ENCODE measurements at regions not wholly inside any gene's neighbourhood (a gene's known extent, or its start where the extent isn't known, plus 50 kb on each side); places are given as distances from the start of the nearest gene placed in this dataset.

GRCh38 chr12:94055528-94055927 is 92.8 kb upstream of the PLXNC1 start:
- Histone ChIP-seq H3K4me2 (ENCODE audit: low read length) (no peak overlapping the region), H3K9ac (ENCODE audit: low read length) (no peak overlapping the region), H3K79me2 (ENCODE audit: insufficient read depth, low read length) (no peaks in the 10 kb centered on the region), H3K9me3 (ENCODE audit: control insufficient read depth in 1 of 2, insufficient read depth in 1 of 2, low read depth in 1 of 2, low read length in 2 of 2) (no peaks in the 10 kb centered on the region), H3K9me2 (ENCODE audit: insufficient read depth) (no peaks in the 10 kb centered on the region), H2AFZ (ENCODE audit: low read depth, low read length, poor library complexity, severe bottlenecking) (no peak overlapping the region), H3K36me3 (ENCODE audit: control insufficient read depth in 1 of 2, insufficient read depth in 2 of 2, low read length in 2 of 2) (no peaks in the 10 kb centered on the region), H3K4me3 (replicated peaks in 1 of 2; ENCODE audit: low read depth in 1 of 2, low read length in 2 of 2) (no peak overlapping the region), H4K20me1 (ENCODE audit: insufficient read depth) (no peaks in the 10 kb centered on the region), H3K27ac (ENCODE audit: low read depth, low read length) (no peak overlapping the region), H3K4me1 (ENCODE audit: control insufficient read depth in 1 of 2, insufficient read depth in 2 of 2, low read length in 2 of 2) (no peaks in the 10 kb centered on the region), H3K27me3 (ENCODE audit: insufficient read depth, low read length) (no peaks in the 10 kb centered on the region)
- RAD21 ChIA-PET (ENCODE audit: low non-redundant PET in 1 of 2, low total read pairs in 2 of 2, uncharacterized antibody in 2 of 2, unreplicated experiment in 2 of 2) = no interaction called here
- TF ChIP-seq EGR1 (IDR thresholded peaks at IDR 0.05; ENCODE audit: low read depth) = no peak
- TF ChIP-seq SIN3A (IDR thresholded peaks at IDR 0.05; ENCODE audit: low read depth) = no peak
- no peak for TF ChIP-seq MAX (IDR thresholded peaks at IDR 0.05)
- TF ChIP-seq SP1 (IDR thresholded peaks at IDR 0.05; ENCODE audit: low read depth) = no peak
- TF ChIP-seq POLR2AphosphoS5 (IDR thresholded peaks at IDR 0.05; ENCODE audit: low read depth, low read length) = no peak
- TF ChIP-seq YY1 (IDR thresholded peaks at IDR 0.05; ENCODE audit: extremely low read depth, insufficient replicate concordance, low read depth, low read length) = no peak
- no peak for TF ChIP-seq SRF (IDR thresholded peaks at IDR 0.05; ENCODE audit: low read depth)
- no peak for TF ChIP-seq ZFX (IDR thresholded peaks at IDR 0.05)
- ATAC-seq = no peak
- no TSS peak for BruUV-seq (replicated peaks)
- DNase-seq (ENCODE audit: low read depth, low spot score) = no peak
- POLR2A ChIA-PET = no interaction called here
- CTCF ChIA-PET = no interaction called here
- intact Hi-C loops (cut with micrococcal nuclease) = no loop called here

- Histone ChIP-seq H3K27ac (ENCODE audit: low read depth, low read length) (no peak overlapping the region), H2AFZ (ENCODE audit: low read depth, low read length, poor library complexity, severe bottlenecking) (no peak overlapping the region), H4K20me1 (ENCODE audit: insufficient read depth) (no peaks in the 10 kb centered on the region), H3K9ac (ENCODE audit: low read length) (no peak overlapping the region), H3K36me3 (ENCODE audit: control insufficient read depth in 1 of 2, insufficient read depth in 2 of 2, low read length in 2 of 2) (no peaks in the 10 kb centered on the region), H3K4me3 (replicated peaks in 1 of 2; ENCODE audit: low read depth in 1 of 2, low read length in 2 of 2) (no peak overlapping the region), H3K9me3 (ENCODE audit: control insufficient read depth in 1 of 2, insufficient read depth in 1 of 2, low read depth in 1 of 2, low read length in 2 of 2) (no peaks in the 10 kb centered on the region), H3K27me3 (ENCODE audit: insufficient read depth, low read length) (no peaks in the 10 kb centered on the region), H3K4me2 (ENCODE audit: low read length) (no peak overlapping the region), H3K9me2 (ENCODE audit: insufficient read depth) (no peaks in the 10 kb centered on the region), H3K79me2 (ENCODE audit: insufficient read depth, low read length) (no peaks in the 10 kb centered on the region), H3K4me1 (ENCODE audit: control insufficient read depth in 1 of 2, insufficient read depth in 2 of 2, low read length in 2 of 2) (no peaks in the 10 kb centered on the region)
- CTCF ChIA-PET = no interaction called here
- RAD21 ChIA-PET (ENCODE audit: low non-redundant PET in 1 of 2, low total read pairs in 2 of 2, uncharacterized antibody in 2 of 2, unreplicated experiment in 2 of 2) = no interaction called here
- POLR2A ChIA-PET = no interaction called here
- intact Hi-C loops (cut with micrococcal nuclease) = no loop called here
- DNase-seq (ENCODE audit: low read depth, low spot score) (no peak), ATAC-seq (no peak)
- BruUV-seq (replicated peaks) = no TSS peak
- TF ChIP-seq MAX (IDR thresholded peaks at IDR 0.05) (no peak), TCF7L2 (IDR thresholded peaks at IDR 0.05; ENCODE audit: borderline replicate concordance, extremely low read depth, insufficient read depth, insufficient read length) (no peak), ZFX (IDR thresholded peaks at IDR 0.05) (no peak), ZBTB33 (IDR thresholded peaks at IDR 0.05; ENCODE audit: extremely low read depth, insufficient replicate concordance, low read length) (no peak), EGR1 (IDR thresholded peaks at IDR 0.05; ENCODE audit: low read depth) (no peak), SIN3A (IDR thresholded peaks at IDR 0.05; ENCODE audit: low read depth) (no peak), JUND (IDR thresholded peaks at IDR 0.05) (no peak), REST (IDR thresholded peaks at IDR 0.05; ENCODE audit: low read depth) (no peak), RAD21 (IDR thresholded peaks at IDR 0.05; ENCODE audit: low read depth) (no peak), SRF (IDR thresholded peaks at IDR 0.05; ENCODE audit: low read depth) (no peak), ZNF274 (IDR thresholded peaks at IDR 0.05; ENCODE audit: low read depth, low read length) (no peak)
These were observed 91.8 kb upstream of the PLXNC1 start for GRCh38 chr12:94056419-94057158.

All from HCT116 (cell line).